ENCODE measurements at regions not wholly inside any gene's neighbourhood (a gene's known extent, or its start where the extent isn't known, plus 50 kb on each side); places are given as distances from the start of the nearest gene placed in this dataset.

DNA sequence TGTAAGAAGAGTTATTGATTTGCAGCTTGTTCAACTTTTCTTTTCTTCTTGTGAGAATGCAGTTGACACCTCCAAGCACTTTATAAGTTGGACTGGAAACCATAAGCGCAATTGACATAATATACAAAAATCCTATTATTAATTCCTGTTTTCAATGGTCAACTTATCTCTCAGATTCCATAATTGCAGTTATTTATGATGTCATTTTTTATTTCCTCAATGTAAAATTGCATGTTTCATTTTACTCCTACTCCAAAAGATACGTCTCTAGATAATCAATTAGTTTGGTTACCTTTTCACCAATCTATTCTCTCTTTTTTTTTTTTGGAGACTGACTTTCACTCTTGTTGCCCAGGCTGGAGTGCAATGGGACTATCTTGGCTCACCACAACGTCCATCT, 1416.1 kb upstream of the CDH6 start:
- H3K4me3 ChIP-seq (ENCODE audit: low read length): no peak overlapping the region
- TF ChIP-seq, protein P1, sequence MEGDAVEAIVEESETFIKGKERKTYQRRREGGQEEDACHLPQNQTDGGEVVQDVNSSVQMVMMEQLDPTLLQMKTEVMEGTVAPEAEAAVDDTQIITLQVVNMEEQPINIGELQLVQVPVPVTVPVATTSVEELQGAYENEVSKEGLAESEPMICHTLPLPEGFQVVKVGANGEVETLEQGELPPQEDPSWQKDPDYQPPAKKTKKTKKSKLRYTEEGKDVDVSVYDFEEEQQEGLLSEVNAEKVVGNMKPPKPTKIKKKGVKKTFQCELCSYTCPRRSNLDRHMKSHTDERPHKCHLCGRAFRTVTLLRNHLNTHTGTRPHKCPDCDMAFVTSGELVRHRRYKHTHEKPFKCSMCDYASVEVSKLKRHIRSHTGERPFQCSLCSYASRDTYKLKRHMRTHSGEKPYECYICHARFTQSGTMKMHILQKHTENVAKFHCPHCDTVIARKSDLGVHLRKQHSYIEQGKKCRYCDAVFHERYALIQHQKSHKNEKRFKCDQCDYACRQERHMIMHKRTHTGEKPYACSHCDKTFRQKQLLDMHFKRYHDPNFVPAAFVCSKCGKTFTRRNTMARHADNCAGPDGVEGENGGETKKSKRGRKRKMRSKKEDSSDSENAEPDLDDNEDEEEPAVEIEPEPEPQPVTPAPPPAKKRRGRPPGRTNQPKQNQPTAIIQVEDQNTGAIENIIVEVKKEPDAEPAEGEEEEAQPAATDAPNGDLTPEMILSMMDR (IDR thresholded peaks at IDR 0.05; ENCODE audit: insufficient read depth, low read depth, low read length, missing control alignments): no peak
- DNase-seq (ENCODE audit: low read depth): no peak

- TF ChIP-seq, protein P1 (IDR thresholded peaks at IDR 0.05; ENCODE audit: insufficient read depth, low read depth, low read length, missing control alignments): no peak
- H3K4me3 ChIP-seq (ENCODE audit: low read length): no peak overlapping the region
- no peak for DNase-seq (ENCODE audit: low read depth)
Observed at GRCh38 chr5:29770936-29771335, 1422.5 kb upstream of the CDH6 start.

DNA sequence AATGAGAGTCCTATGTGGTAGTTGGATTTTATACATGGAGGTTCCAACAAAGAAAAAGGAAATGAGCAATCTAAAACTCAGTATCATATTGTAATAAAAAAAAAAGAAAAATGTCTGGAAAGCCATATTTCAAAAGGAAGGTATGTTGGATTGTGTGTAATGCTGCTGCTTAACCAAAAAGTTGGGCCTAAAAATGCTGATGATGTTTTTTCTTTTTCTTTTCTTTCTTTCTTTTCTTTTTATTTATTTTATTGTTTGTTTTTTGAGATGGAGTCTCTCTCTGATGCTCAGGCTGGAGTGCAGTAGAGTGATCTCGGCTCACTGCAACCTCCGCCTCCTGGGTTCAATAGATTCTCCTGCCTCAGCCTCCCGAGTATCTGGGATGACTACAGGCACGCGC, 1424.0 kb upstream of the CDH6 start:
- TF ChIP-seq, protein P1 (IDR thresholded peaks at IDR 0.05; ENCODE audit: insufficient read depth, low read depth, low read length, missing control alignments): no peak
- H3K4me3 ChIP-seq (ENCODE audit: low read length): no peak overlapping the region
- DNase-seq (ENCODE audit: low read depth): no peak

- no peak for DNase-seq (ENCODE audit: low read depth)
- TF ChIP-seq, protein P1 (IDR thresholded peaks at IDR 0.05; ENCODE audit: insufficient read depth, low read depth, low read length, missing control alignments): no peak
Observed at GRCh38 chr5:29758986-29759421, 1434.5 kb upstream of the CDH6 start.

DNA sequence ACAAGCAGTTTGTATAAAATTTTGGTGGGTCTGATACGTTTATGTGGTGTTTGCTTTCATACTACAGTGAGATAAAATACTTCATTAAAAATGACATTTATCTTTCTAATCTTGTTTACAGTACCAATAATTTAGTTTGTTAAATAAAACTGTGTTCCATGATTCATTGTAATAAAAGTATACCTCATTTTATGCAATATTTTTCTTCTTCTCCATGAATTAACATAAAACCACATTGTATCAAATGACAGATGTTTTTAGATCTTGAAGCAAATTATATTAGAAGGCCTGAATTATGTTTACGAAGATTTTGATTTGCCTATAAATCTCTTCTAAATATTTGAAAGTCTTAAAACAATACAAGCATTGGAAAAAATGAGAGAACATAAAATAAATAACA, 1443.0 kb upstream of the CDH6 start:
- TF ChIP-seq, protein P1 (IDR thresholded peaks at IDR 0.05; ENCODE audit: insufficient read depth, low read depth, low read length, missing control alignments): no peak
- H3K4me3 ChIP-seq (ENCODE audit: low read length): no peak overlapping the region
- DNase-seq (ENCODE audit: low read depth): no peak

More at GRCh38 chr5:29758986-29759421, 1434.5 kb upstream of the CDH6 start:
- no peak overlapping the region for H3K4me3 ChIP-seq (ENCODE audit: low read length)

DNA sequence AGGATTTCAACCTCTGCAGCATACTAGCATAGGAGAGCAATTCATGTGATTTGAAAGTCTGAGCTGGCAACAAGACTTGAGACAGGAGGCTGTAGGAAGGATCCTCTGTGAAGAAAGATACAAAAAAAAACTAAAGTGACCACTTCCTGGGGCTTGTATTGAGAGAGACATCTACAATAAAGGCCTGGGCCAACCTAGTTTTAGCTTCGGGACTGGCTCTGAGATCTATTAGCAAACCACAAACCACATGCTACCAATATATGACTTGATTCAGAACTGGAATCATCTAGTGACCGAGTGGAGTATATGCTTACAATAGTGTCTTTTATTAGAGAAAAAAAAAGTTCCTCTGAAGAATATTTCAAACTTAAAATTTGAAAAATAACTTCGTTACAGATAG, 1448.9 kb upstream of the CDH6 start:
- TF ChIP-seq, protein P1 (IDR thresholded peaks at IDR 0.05; ENCODE audit: insufficient read depth, low read depth, low read length, missing control alignments): no peak
- no peak for DNase-seq (ENCODE audit: low read depth)
- H3K4me3 ChIP-seq (ENCODE audit: low read length): no peak overlapping the region

- no peak overlapping the region for H3K4me3 ChIP-seq (ENCODE audit: low read length)
- TF ChIP-seq, protein P1 (IDR thresholded peaks at IDR 0.05; ENCODE audit: insufficient read depth, low read depth, low read length, missing control alignments): no peak
- no peak for DNase-seq (ENCODE audit: low read depth)
Observed at GRCh38 chr5:29720954-29721353, 1472.5 kb upstream of the CDH6 start.

Measured in epithelial cell of esophagus (primary cell).